ENCODE measurements at regions not wholly inside any gene's neighbourhood (a gene's known extent, or its start where the extent isn't known, plus 50 kb on each side); places are given as distances from the start of the nearest gene placed in this dataset.
A peak's percentile ranks its signal among the peaks of the same experiment; 100 is the strongest.
"Not testable (repeated sequence)": the region's sequence is repeated elsewhere in the genome, so short reads cannot be mapped to it uniquely, and the experiment has no call there.

DNA sequence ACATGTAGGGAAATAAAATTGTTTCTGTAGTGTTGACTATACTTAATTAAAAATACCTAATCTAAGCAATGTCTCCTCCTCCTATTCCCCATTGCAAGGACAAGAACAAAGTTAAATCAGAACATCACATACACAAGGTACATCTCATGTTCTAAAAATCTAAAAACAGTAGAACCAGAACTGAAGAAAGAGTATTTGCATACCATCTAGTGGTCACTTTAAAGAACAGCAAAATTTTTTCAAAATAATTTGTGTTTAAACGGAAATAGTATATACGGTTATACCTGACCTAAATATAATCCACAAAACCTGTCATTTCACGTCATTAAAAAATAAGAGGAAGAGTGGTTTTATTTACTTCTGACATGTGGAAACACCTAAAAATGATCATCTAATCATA is 294.3 kb upstream of the KCNH7 start:
- Histone ChIP-seq H3K4me2 (ENCODE audit: low read length) (no peak overlapping the region), H3K36me3 (ENCODE audit: control insufficient read depth in 1 of 2, insufficient read depth in 2 of 2, low read length in 2 of 2) (no peaks in the 10 kb centered on the region), H3K9ac (ENCODE audit: low read length) (no peak overlapping the region), H3K27me3 (ENCODE audit: insufficient read depth, low read length) (no peaks in the 10 kb centered on the region), H3K27ac (ENCODE audit: low read depth, low read length) (no peak overlapping the region), H3K4ac (ENCODE audit: low read depth, low read length) (no peak overlapping the region), H4K12ac (ENCODE audit: low read depth, low read length) (no peak overlapping the region), H4K91ac (ENCODE audit: low read depth, low read length) (no peak overlapping the region), H2AK5ac (ENCODE audit: low read length) (no peak overlapping the region), H3K18ac (ENCODE audit: low read length) (no peak overlapping the region), H2BK12ac (ENCODE audit: low read length) (no peak overlapping the region), H3K79me2 (ENCODE audit: control insufficient read depth, insufficient read depth, low read length, poor library complexity) (no peaks in the 10 kb centered on the region), H3K4me1 (ENCODE audit: control insufficient read depth in 1 of 2, insufficient read depth in 2 of 2, low read length in 2 of 2) (no peaks in the 10 kb centered on the region), H3K9me3 (ENCODE audit: insufficient read depth, low read depth, low read length) (no peaks in the 10 kb centered on the region), H2BK5ac (ENCODE audit: low read depth, low read length, poor library complexity) (no peak overlapping the region), H3K79me1 (ENCODE audit: low read length) (no peaks in the 10 kb centered on the region), H3K23ac (ENCODE audit: low read length) (no peak overlapping the region), H2BK120ac (ENCODE audit: insufficient read depth, low read length, poor library complexity) (no peak overlapping the region), H4K8ac (ENCODE audit: low read depth, low read length) (no peak overlapping the region), H3K14ac (ENCODE audit: low read length) (no peak overlapping the region), H2AFZ (ENCODE audit: insufficient read depth, low read length, poor library complexity) (no peak overlapping the region), H3K4me3 (ENCODE audit: low read depth, low read length) (no peak overlapping the region)
- WGBS (ENCODE audit: extremely low coverage, insufficient coverage, insufficient read length): no CpG with 5 or more reads among the region's 3 CpGs
- DNase-seq: peak in 1 of 2 donors; percentile 57

DNA sequence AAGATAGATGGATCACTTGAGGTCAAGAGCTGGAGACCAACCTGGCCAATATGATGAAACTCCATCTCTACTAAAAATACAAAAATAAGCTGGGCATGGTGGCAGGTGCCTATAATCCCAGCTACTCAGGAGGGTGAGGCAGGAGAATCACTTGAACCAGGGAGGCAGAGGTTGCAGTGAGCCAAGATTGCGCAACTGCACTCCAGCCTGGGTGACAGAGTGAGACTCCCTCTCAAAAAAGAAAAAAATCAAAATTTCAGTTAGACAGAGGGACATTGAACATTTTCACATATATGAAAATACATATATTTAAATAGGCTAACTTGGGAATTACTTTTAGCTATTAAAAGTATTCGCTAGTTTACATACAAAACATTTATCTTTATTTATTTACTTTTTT is 293.6 kb upstream of the KCNH7 start:
- H3K4me2 ChIP-seq (ENCODE audit: low read length); H4K8ac ChIP-seq (ENCODE audit: low read depth, low read length); H3K4me3 ChIP-seq (ENCODE audit: low read depth, low read length); H3K4me1 ChIP-seq (ENCODE audit: control insufficient read depth in 1 of 2, insufficient read depth in 2 of 2, low read length in 2 of 2); H2AFZ ChIP-seq (ENCODE audit: insufficient read depth, low read length, poor library complexity); H2BK120ac ChIP-seq (ENCODE audit: insufficient read depth, low read length, poor library complexity); H3K36me3 ChIP-seq (ENCODE audit: control insufficient read depth in 1 of 2, insufficient read depth in 2 of 2, low read length in 2 of 2); H3K18ac ChIP-seq (ENCODE audit: low read length); DNase-seq; H4K12ac ChIP-seq (ENCODE audit: low read depth, low read length); H3K79me1 ChIP-seq (ENCODE audit: low read length); H3K4ac ChIP-seq (ENCODE audit: low read depth, low read length); H3K27me3 ChIP-seq (ENCODE audit: insufficient read depth, low read length); H3K9ac ChIP-seq (ENCODE audit: low read length); H2BK12ac ChIP-seq (ENCODE audit: low read length); H2AK5ac ChIP-seq (ENCODE audit: low read length); H3K79me2 ChIP-seq (ENCODE audit: control insufficient read depth, insufficient read depth, low read length, poor library complexity); H4K91ac ChIP-seq (ENCODE audit: low read depth, low read length); H2BK5ac ChIP-seq (ENCODE audit: low read depth, low read length, poor library complexity); H3K23ac ChIP-seq (ENCODE audit: low read length); H3K14ac ChIP-seq (ENCODE audit: low read length); H3K27ac ChIP-seq (ENCODE audit: low read depth, low read length); H3K9me3 ChIP-seq (ENCODE audit: insufficient read depth, low read depth, low read length): not testable (repeated sequence)
- no CpG with 5 or more reads among the region's 2 CpGs for WGBS (ENCODE audit: extremely low coverage, insufficient coverage, insufficient read length)

DNA sequence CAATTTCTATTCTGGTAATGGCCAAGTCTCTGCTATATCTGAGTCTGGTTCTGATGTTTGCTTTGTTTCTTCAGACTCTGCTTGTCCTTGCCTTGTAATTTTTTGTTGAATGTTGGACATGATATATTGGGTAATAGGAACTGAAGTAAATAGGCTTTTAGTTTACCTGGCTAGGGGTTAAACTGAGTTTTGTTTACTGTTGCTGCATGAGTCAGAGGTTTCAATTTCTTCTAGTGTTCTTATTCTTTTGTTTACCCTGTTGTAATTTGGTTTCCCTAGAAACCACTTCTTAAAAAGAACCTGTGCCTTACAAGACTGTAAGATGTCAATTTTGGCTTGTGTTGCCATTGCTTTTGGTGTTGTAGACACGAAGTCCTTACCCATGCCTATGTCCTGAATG is 285.0 kb upstream of the KCNH7 start:
- Histone ChIP-seq H3K4me3 (ENCODE audit: low read depth, low read length) (no peak overlapping the region), H2BK120ac (ENCODE audit: insufficient read depth, low read length, poor library complexity) (no peak overlapping the region), H3K4me2 (ENCODE audit: low read length) (no peak overlapping the region), H3K4me1 (ENCODE audit: control insufficient read depth in 1 of 2, insufficient read depth in 2 of 2, low read length in 2 of 2) (peaks cover 3% of the 10 kb centered on the region in 2 experiments), H3K9ac (ENCODE audit: low read length) (no peak overlapping the region), H2AK5ac (ENCODE audit: low read length) (no peak overlapping the region), H3K18ac (ENCODE audit: low read length) (no peak overlapping the region), H3K36me3 (ENCODE audit: control insufficient read depth in 1 of 2, insufficient read depth in 2 of 2, low read length in 2 of 2) (no peaks in the 10 kb centered on the region), H3K4ac (ENCODE audit: low read depth, low read length) (no peak overlapping the region), H4K12ac (ENCODE audit: low read depth, low read length) (no peak overlapping the region), H2BK5ac (ENCODE audit: low read depth, low read length, poor library complexity) (no peak overlapping the region), H2BK12ac (ENCODE audit: low read length) (no peak overlapping the region), H3K14ac (ENCODE audit: low read length) (no peak overlapping the region), H3K27me3 (ENCODE audit: insufficient read depth, low read length) (no peaks in the 10 kb centered on the region), H4K91ac (ENCODE audit: low read depth, low read length) (no peak overlapping the region), H2AFZ (ENCODE audit: insufficient read depth, low read length, poor library complexity) (no peak overlapping the region), H3K23ac (ENCODE audit: low read length) (no peak overlapping the region), H3K79me1 (ENCODE audit: low read length) (no peaks in the 10 kb centered on the region), H3K27ac (ENCODE audit: low read depth, low read length) (no peak overlapping the region), H4K8ac (ENCODE audit: low read depth, low read length) (no peak overlapping the region), H3K79me2 (ENCODE audit: control insufficient read depth, insufficient read depth, low read length, poor library complexity) (no peaks in the 10 kb centered on the region), H3K9me3 (ENCODE audit: insufficient read depth, low read depth, low read length) (no peaks in the 10 kb centered on the region)
- no CpG with 5 or more reads among the region's 1 CpG for WGBS (ENCODE audit: extremely low coverage, insufficient coverage, insufficient read length)
- DNase-seq: peak in 1 of 2 donors; percentile 1

- H4K12ac ChIP-seq (ENCODE audit: low read depth, low read length): no peak overlapping the region
- H3K27me3 ChIP-seq (ENCODE audit: insufficient read depth, low read length): no peaks in the 10 kb centered on the region
- DNase-seq: no peak
- H3K4me1 ChIP-seq (ENCODE audit: control insufficient read depth in 1 of 2, insufficient read depth in 2 of 2, low read length in 2 of 2): peaks cover 3% of the 10 kb centered on the region in 2 experiments
- no peak overlapping the region for H2BK120ac ChIP-seq (ENCODE audit: insufficient read depth, low read length, poor library complexity)
- no peak overlapping the region for H3K23ac ChIP-seq (ENCODE audit: low read length)
- no peak overlapping the region for H4K91ac ChIP-seq (ENCODE audit: low read depth, low read length)
- no peak overlapping the region for H3K9ac ChIP-seq (ENCODE audit: low read length)
- H4K8ac ChIP-seq (ENCODE audit: low read depth, low read length): no peak overlapping the region
- no peak overlapping the region for H3K4me3 ChIP-seq (ENCODE audit: low read depth, low read length)
- no peak overlapping the region for H2AFZ ChIP-seq (ENCODE audit: insufficient read depth, low read length, poor library complexity)
- no peak overlapping the region for H3K4me2 ChIP-seq (ENCODE audit: low read length)
- no peaks in the 10 kb centered on the region for H3K79me1 ChIP-seq (ENCODE audit: low read length)
- no peaks in the 10 kb centered on the region for H3K79me2 ChIP-seq (ENCODE audit: control insufficient read depth, insufficient read depth, low read length, poor library complexity)
- H3K27ac ChIP-seq (ENCODE audit: low read depth, low read length): no peak overlapping the region
- no peak overlapping the region for H2AK5ac ChIP-seq (ENCODE audit: low read length)
- H3K18ac ChIP-seq (ENCODE audit: low read length): no peak overlapping the region
- no peaks in the 10 kb centered on the region for H3K36me3 ChIP-seq (ENCODE audit: control insufficient read depth in 1 of 2, insufficient read depth in 2 of 2, low read length in 2 of 2)
- no peak overlapping the region for H3K14ac ChIP-seq (ENCODE audit: low read length)
- no peak overlapping the region for H2BK12ac ChIP-seq (ENCODE audit: low read length)
- no peak overlapping the region for H3K4ac ChIP-seq (ENCODE audit: low read depth, low read length)
- H2BK5ac ChIP-seq (ENCODE audit: low read depth, low read length, poor library complexity): no peak overlapping the region
- H3K9me3 ChIP-seq (ENCODE audit: insufficient read depth, low read depth, low read length): no peaks in the 10 kb centered on the region
Observed at GRCh38 chr2:163122257-163122656, 283.7 kb upstream of the KCNH7 start.
